Upper lobe of left lung (tissue), 4 donors: ENCODE measurements at regions not wholly inside any gene's neighbourhood (a gene's known extent, or its start where the extent isn't known, plus 50 kb on each side); places are given as distances from the start of the nearest gene placed in this dataset.

Source experiments
- CTCF ChIP-seq, 6 experiments: fragments of 450-650 bp in 4 of 6; fragments of 200-600 bp in 2 of 6; sonication (generic) in 2 of 6; IDR thresholded peaks; one replicate each; pipeline ENCODE4 v1.5.1; 2016 to 2019; ENCODE audit warnings: antibody characterized with exemption in 6 of 6
- POLR2AphosphoS5 ChIP-seq, 2 donors: sonication (generic); formaldehyde crosslinking; IDR thresholded peaks; one replicate each; pipeline ENCODE4 v1.5.1; 2017; ENCODE audit warnings: antibody characterized with exemption in 2 of 2

- TF ChIP-seq CTCF (IDR thresholded peaks at IDR 0.05), result no peak
- TF ChIP-seq POLR2AphosphoS5 (IDR thresholded peaks at IDR 0.05), result no peak
Measured at GRCh38 chr12:18819484-18819883, 81.6 kb downstream of the CAPZA3 start.
